GM18870 (cell line): ENCODE measurements at regions not wholly inside any gene's neighbourhood (a gene's known extent, or its start where the extent isn't known, plus 50 kb on each side); places are given as distances from the start of the nearest gene placed in this dataset.

Source experiments
- ATAC-seq: cut with Tn5 transposase; IDR thresholded peaks from one replicate; pipeline ENCODE4 v1.9.1; 2021; ENCODE audit warnings: moderate library complexity; ENCODE audit not compliant: unreplicated experiment

DNA sequence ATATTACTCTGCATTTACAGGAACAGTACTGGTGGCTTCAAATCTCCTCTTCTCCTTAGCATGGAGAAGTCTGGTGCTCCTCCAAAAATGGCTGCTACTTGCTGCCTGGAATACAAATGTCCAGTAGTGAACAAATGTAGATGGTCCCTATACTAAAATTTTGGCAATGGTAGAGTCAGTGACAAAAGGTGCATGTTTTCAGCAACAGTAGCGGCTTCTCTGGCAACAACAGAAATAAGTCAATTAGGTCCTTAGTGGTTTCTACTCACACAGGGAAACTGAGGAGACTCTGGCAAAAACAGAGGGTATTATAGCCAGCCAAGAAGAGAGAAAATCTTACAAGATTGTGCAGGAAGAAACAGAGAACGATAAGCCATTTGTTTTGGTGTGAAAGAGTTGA, 1368.4 kb upstream of the ADGRL3 start:
- ATAC-seq: no peak

DNA sequence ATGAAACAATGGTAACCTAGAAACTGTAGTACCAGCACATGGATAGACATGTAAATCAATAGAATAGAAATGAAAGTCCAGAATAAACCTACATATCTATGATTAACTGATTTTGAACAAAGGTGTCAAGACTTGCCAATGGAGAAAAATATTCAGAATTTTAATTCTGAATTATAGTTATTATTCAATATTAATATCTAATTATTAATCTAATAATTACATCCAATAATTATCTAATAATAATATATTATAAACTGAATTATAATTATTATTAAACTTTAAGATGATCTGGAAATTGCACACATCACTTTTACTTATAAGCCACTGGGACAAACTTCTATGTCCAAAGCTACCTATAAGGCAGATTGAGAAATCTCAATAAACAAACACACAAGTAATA, 1365.2 kb upstream of the ADGRL3 start:
- ATAC-seq: no peak

DNA sequence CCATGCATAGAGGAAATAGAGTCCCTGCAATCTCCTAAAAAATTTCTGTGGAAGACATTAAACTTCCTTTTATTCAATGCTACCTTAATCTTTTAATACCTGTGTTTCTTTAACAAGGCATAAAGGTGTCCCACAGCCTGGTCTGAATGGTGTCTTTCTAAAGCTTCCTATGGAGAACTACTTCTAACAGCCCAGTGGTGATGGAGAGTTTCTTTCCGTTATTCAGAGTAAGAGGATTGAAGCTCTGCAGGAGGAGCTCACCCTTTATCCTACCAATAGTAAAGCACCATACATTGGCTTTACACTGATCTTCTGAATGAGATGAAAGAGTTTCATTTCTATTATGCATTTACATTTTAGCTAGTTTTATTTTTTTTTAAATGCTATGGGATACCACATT, 1362.4 kb upstream of the ADGRL3 start:
- ATAC-seq: no peak

DNA sequence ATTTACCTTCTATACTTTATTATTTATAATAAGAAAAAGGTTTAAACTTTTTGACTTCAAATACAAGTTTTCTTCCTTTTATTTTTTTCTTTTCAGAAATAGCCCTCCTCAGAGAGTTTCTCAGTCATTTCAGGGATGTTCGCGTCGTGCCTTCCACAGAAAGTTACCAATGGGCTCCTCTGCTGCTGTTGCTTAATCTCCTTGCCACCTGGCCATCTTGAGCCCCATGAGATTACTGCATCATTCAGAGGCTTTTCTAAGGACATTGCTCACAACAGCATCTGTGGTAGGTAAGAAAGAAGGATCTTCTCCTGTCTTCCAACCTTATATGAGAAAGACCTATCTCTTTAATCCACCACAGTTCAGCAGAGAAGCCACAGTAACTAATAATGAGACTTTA, 1361.9 kb upstream of the ADGRL3 start:
- ATAC-seq: no peak

DNA sequence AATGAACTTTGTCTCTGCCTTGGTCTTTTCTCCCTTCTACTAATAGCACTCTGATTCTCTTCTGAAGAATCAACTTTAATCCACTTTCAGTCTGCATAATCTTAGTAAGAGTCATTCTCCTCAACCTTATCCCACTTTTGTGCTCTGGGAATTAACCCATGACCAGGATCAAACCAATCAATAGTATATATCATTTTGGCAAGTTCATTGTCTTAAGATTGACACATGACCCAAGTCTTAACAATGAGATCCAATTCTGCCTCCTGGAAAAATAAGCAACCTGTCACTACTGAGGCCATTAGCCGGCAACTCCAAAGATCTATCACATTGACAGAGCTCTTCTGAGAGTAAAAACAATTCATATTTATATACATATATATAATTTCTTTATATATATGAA, 1358.4 kb upstream of the ADGRL3 start:
- no peak for ATAC-seq

DNA sequence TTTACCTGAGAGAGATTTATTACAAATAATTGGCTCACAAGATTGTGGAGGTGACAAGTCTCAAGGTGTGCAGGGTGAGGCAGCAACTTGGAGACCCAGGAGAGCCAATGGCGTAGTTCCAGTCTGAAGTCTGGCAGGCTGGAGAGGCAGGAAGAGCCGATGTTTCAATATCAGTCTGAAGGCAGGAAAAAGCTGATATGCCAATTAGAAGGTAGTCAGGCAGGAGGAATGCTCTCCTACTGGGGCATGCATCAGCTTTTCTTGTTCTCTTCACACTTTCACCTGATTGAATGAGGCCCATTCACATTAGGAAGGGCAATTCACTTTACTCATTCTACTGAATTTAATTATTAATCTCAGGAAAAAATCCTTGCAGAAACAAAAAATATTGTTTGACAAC, 1351.7 kb upstream of the ADGRL3 start:
- no peak for ATAC-seq

DNA sequence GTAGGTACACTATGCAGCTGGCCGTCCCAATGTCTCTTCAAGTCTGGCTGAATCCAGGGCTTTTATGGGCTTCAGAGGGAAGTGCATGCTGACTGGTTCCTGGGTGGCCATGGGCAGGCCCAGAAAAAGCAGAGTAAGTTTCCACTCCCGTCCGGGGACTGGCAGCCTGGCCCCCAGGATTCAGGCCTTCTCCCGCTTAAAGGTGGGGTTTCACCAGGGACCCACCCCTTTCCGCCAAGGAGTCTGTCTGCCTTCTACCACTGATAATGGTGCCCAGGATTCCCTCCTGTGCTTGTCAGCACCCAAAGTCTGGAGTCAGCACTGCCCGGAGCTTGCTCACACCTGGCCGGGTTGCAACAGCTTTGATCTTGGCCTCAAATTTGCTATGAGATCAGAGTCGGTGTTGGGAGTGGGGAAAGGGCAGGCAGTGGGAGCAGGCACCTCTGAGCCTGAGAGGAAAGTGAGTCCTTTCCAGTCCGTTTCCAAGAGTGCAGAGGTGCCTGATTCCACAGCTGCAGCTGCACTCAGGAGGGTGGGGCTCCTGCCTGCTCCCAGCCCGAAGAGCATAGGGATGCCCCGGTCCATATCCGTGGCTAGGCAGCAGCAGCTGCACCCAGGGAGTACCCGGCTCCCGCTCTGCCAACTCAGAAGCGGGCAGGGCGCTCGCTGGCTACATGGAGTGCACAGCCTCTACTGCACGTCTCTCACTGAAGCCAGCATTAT, 1344.3 kb upstream of the ADGRL3 start:
- ATAC-seq: no peak

DNA sequence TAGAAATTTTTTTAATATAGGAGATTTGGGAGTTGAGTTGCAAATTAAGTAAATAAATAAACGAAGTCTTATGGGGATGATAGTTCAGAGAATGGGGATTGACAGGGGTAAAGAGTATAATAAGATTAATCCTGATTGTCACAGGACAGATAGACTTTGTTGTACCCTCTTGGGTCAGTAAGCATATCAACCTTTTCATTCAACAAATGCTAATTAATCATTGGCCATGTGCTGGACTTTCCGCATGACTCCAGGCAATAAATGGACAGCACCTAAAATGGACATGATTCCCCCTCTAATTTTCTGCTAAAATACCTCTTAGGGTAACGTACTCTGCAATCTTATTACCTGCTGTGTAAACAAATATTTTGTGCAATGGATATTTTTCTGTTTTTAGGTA, 1331.1 kb upstream of the ADGRL3 start:
- ATAC-seq: no peak

DNA sequence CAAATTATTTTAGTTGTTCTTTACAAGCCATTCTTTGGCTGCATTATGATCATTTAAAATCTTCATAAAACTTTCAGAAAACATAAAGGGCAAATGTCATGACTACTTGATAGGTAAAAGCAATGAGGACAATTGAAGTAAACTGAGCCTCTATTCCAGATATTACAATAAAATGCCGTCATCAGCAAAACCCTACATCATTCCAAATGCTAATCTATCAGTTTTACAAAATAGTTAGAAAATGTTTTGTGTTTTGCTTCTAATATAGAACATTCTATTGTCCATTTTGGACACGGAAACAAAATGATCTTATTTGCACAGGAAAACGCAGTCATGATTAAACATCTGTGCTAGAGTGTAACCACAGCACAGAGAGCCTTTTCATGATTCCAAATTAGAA, 1330.6 kb upstream of the ADGRL3 start:
- no peak for ATAC-seq

DNA sequence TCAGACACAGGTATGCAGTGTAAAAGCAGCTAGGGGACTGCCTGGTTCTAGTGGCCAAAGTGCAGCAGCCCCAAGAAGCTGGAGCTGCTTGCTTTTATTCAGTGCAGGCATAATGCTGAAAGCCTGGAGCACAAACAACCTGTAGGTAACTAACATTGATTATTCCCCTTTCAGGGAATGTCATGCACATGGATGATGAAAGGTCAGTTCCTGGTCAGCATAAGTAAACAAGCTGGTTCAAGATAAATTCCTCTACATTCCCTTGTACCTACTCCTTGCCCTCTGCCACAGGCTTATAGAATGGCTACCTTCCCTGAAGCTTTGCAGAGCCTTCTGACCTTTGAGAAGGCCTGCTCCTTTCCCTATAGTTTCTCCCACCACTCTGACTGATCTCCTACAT, 1318.5 kb upstream of the ADGRL3 start:
- no peak for ATAC-seq

DNA sequence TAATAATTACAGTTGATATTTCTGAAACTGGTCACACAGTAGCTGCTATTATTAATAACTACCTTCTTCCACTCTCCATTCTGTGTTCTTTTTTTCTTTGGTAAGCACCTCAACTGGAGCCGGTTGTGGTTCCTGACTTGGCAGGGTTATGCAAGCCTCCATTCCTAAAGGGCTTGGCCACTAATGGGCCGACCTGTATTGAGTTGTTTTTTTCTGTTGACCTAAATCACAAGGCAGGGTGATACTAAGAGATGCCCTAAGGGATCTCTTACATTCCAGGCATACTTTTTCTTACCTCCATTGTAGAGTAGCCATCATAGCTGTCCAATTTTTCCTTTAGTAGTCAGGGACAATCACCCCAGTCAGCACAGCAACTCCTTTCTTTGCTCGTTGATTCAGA, 1295.8 kb upstream of the ADGRL3 start:
- no peak for ATAC-seq

DNA sequence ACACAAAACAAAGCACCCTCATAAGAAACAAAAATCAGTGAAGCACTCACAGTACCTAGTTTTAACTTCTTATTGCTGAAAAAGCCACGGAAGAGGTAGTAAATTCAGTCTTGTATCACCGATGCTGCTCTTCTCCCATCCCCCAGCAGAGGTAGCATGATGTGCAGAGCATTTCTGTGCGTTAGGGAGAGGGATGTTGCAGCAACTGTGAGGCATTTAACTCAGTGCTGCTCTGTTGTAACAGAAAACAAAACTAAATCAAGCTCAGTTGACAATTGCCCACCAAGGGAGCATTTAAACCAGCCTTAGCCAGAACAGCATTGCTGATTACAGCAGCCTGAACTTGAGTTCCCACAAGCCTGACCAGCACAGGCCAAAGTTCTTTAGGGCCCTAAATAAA, 1279.7 kb upstream of the ADGRL3 start:
- no peak for ATAC-seq

DNA sequence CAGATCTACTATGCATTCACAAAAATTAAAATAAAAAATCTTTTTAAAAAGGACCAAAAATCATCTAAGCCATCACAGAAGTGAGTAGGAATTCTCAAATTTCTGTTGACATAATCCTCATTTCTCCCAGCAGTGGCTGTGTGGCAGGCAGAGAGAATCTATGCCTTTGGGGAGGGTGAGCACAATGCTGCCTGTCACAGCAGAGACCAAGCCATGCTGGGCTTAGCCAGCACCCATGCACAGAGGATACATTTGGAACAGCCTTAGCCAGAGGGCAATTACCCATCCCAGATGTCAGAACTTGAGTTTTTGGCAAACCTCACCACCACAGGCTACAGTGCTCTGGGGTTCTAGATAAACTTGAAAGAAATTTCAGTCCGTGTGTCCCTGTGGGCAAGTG, 1274.8 kb upstream of the ADGRL3 start:
- ATAC-seq: no peak

DNA sequence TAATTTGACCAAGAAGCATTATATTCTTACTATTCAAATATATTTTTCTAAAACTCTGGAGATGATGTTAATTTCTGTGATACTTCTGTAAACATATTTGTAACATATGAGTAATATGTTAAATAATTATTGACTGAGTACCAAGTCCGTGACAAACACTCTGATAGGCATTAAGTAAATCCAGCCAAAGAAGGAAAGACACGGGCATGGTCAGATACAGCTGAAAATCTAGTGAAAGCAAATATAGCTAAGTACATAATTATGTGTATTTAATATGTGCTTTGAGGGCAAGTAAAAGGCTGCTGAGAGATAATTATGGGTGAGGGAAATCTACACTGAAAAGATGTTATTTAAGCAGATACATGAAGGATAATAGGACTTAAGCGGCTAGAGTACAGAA, 1263.6 kb upstream of the ADGRL3 start:
- ATAC-seq: no peak

DNA sequence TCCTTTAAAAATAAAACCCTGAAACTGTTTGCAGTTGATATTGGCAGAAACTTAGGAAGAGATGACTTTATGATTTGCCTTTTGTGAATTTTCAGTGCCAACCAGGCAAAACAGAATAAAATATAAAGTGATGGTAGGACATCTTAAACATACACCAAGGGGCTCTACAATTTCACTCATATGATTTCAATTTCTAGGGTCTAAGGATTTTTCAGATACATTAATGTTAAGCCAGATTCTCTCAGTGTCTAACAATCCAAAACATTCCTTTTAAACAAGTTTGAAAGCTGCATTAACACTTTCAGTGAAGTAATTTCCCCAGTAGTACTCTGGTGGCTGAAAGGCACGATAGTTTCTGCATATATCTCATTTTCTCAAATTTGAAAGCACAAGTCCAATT, 1262.0 kb upstream of the ADGRL3 start:
- ATAC-seq: no peak

DNA sequence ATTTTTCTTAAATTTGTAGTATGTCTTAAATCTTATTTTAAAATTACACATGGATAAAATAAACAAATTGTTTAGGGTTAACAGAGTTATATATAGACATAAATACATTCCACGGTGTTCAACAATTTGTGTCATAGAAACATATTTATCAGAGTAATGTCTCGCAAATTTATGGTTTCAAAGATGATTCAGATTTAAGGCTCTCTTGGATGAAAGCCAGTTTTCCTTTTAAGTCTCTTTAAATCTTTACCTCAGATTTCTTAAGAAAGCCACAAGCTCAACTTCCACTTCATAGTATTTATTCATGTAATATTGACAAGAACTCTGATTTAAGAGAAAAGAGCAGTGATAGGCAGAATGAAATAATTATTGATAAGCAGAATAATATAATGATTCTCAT, 1254.8 kb upstream of the ADGRL3 start:
- no peak for ATAC-seq

DNA sequence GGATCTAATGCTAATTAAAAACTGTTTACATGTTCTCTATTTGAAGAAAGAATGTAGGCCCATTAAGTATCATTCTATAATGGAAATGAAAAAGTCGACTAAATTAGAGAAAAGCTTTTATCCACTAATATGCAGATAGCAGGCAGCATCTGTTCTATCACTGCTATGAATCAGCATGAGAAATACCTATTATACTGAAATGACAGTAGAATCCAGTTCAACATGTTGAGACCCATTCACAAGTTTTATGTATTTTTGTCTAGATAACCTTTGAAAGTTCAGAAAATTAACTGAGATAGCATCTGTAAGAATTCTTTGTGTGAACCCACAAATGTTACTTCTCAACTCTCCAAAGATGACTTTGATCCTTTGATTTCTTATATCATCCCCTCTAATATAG, 1254.4 kb upstream of the ADGRL3 start:
- ATAC-seq: no peak

DNA sequence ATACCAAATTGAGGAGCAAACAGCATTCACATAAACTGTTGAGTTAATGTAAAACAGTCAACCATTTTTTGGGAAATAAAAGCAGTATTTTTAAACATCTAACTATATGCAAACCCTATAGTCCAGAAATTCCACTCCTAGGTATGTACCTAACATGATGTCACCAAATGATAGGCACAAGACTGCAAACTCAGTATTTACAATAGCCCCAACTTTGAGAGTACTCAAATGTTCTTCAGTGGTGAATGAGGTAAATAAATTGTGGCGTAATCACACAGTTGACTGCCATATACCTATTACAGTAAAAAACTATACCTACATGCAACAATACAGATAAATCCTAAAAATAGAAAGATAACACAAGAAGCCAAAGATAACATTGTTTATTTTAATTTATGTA, 1243.8 kb upstream of the ADGRL3 start:
- ATAC-seq: no peak

DNA sequence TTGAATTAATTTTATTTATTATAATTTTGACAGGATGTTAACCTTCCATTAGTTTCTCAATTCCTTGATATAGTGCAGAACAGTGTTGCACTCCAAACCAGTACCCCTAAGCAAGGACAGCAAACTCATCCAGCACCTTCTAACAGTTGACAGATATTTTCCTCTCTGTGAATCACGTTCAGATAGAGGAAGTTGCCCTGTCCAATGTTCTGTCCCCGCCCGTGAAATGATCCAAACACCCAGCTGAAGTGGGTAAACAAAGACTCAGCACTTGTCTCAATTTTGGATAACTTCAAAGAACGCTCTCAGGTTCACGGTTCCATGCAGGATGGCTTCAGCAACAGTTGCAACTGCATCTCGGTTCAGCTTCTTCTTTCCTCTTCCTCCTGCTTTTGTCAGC, 1240.0 kb upstream of the ADGRL3 start:
- no peak for ATAC-seq

DNA sequence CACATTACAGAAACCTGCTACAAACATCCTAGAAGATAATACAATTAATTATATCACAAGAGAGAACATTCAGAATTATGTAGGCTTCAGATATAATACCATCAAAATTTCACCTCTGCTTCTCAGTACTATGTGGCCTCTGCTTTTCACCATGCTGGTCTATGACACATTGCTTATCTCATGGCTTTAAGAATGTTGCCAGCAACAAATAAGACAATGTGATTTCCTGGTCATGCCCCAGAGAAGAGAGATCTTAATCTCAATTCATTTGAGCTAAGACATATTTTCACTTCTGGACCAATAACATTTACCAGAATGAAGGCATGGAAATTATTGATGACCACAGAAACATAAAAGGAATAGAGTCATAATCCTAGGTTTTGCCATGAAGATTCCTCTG, 1233.4 kb upstream of the ADGRL3 start:
- ATAC-seq: no peak

DNA sequence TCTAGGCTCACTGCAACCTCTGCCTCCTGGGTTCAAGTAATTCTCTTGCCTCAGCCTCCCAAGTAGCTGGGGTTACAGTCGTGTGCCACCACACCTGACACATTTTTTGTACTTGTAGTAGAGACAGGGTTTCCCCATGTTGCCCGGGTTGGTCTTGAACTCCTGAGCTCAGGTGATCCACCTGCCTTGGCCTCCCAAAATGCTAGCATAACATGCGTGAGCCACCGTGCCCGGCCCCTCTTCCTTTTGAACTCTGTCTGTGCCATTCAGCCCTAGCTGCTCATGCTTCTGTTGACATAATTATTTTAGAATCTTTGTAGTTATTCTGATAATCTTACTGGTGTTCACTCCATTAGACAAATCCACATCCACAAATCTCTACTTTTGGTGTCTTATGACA, 1231.3 kb upstream of the ADGRL3 start:
- no peak for ATAC-seq

DNA sequence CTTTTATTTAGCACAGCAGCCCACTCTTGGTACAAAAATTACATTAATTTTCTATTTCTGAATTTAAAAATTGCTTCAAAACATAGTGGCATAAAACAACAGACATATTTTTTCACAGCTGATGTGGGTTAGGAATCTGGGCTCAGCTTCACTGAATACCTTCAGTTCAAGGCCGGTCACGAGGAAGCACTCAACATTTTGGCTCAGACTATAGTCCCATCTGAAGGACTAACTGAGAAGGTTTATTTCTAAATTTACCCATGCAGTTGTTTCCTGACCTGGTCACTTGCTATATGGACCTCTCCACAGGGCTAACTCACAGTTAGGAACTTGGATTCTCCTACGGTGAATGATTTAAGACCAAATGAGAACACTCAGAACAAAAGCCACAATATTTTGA, 1230.2 kb upstream of the ADGRL3 start:
- ATAC-seq: no peak

DNA sequence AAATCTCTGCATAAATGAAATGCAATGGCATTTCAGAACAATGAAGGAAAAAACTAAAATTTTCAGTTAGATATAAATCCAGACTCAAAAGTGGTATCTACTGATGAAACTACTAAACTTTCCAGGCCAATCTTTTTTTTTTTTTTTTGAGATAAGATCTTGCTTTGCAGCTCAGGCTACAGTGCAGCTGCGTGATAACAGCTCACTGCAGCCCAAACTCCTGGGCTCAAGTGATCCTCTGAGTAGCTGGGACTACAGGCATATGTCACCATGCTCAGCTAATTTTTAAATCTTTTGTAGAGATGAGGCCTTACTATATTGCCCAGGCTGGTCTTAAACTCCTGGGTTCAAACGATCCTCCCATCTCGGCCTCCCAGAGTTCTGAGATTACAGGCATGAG, 1228.2 kb upstream of the ADGRL3 start:
- ATAC-seq: no peak

DNA sequence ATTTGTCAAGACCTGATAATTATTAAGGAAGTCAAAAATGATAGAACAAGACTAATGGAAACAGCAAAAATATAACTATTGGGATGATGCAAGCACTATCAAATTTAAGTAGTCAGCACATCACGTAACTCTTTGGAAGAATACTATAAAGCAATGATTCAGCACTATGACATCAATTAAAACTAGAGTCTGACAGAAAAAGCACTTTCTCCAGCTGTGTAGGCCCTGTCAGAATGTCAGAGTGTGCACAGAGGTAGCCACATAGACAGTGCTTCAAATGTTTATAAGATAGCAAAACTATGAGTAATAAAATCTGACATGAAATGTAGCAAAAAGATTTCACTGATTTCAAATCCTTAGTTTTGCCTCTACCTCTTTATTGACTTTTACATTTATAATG, 1226.6 kb upstream of the ADGRL3 start:
- no peak for ATAC-seq
